ENCODE measurements at regions not wholly inside any gene's neighbourhood (a gene's known extent, or its start where the extent isn't known, plus 50 kb on each side); places are given as distances from the start of the nearest gene placed in this dataset.

DNA sequence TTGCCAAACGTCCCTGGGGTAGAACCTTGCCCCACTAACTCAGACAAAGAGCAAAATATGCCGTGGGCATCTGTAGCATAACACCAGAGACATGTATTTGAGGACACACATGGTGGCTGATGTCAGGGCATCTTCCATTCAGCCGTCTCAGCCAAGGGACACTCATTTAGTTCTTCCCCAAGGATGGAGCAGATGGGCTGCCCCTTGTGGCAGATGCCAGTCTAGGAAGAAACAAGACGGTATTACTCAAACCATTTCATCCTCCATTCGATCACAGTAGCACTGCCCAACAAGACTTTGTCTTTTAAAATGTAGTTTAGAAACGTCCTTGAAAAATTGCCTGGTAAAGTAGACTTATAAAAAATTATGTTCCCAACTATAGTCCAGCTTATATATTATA, 937.6 kb upstream of the EEF2KMT start:
- H3K4me1 ChIP-seq (ENCODE audit: control insufficient read depth in 1 of 2, insufficient read depth in 2 of 2, low read length in 2 of 2): no peaks in the 10 kb centered on the region
- intact Hi-C loops (cut with micrococcal nuclease): no loop called here
- no peak overlapping the region for H3K4me2 ChIP-seq (ENCODE audit: low read length)
- no peaks in the 10 kb centered on the region for H3K36me3 ChIP-seq (ENCODE audit: control insufficient read depth in 1 of 2, insufficient read depth in 2 of 2, low read length in 2 of 2)
- no peak overlapping the region for H3K4me3 ChIP-seq (replicated peaks in 1 of 2; ENCODE audit: low read depth in 1 of 2, low read length in 2 of 2)
- H4K20me1 ChIP-seq (ENCODE audit: insufficient read depth): no peaks in the 10 kb centered on the region
- DNase-seq (ENCODE audit: low read depth, low spot score) (no peak), ATAC-seq (no peak)
- no peak overlapping the region for H2AFZ ChIP-seq (ENCODE audit: low read depth, low read length, poor library complexity, severe bottlenecking)
- RAD21 ChIA-PET (ENCODE audit: low non-redundant PET in 1 of 2, low total read pairs in 2 of 2, uncharacterized antibody in 2 of 2, unreplicated experiment in 2 of 2): no interaction called here
- H3K79me2 ChIP-seq (ENCODE audit: insufficient read depth, low read length): no peaks in the 10 kb centered on the region
- H3K9ac ChIP-seq (ENCODE audit: low read length): no peak overlapping the region
- CTCF ChIA-PET: no interaction called here
- POLR2A ChIA-PET: no interaction called here
- TF ChIP-seq, protein P1, sequence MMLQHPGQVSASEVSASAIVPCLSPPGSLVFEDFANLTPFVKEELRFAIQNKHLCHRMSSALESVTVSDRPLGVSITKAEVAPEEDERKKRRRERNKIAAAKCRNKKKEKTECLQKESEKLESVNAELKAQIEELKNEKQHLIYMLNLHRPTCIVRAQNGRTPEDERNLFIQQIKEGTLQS (IDR thresholded peaks at IDR 0.05): no peak
- TF ChIP-seq YY1 (IDR thresholded peaks at IDR 0.05; ENCODE audit: extremely low read depth, insufficient replicate concordance, low read depth, low read length): no peak
- H3K27ac ChIP-seq (ENCODE audit: low read depth, low read length): no peak overlapping the region
- H3K27me3 ChIP-seq (ENCODE audit: insufficient read depth, low read length): no peaks in the 10 kb centered on the region
- no TSS peak for BruUV-seq (replicated peaks)
- H3K9me2 ChIP-seq (ENCODE audit: insufficient read depth): no peaks in the 10 kb centered on the region
- H3K9me3 ChIP-seq (ENCODE audit: control insufficient read depth in 1 of 2, insufficient read depth in 1 of 2, low read depth in 1 of 2, low read length in 2 of 2): peaks cover 4 to 11% of the 10 kb centered on the region in 2 experiments; a peak in 2 of 4 replicates

GRCh38 chr16:6034511-6034910, 936.9 kb upstream of the EEF2KMT start:
- Histone ChIP-seq H3K27me3 (ENCODE audit: insufficient read depth, low read length) (no peaks in the 10 kb centered on the region), H3K4me2 (ENCODE audit: low read length) (no peak overlapping the region), H3K4me1 (ENCODE audit: control insufficient read depth in 1 of 2, insufficient read depth in 2 of 2, low read length in 2 of 2) (no peaks in the 10 kb centered on the region), H3K36me3 (ENCODE audit: control insufficient read depth in 1 of 2, insufficient read depth in 2 of 2, low read length in 2 of 2) (no peaks in the 10 kb centered on the region), H3K9me3 (ENCODE audit: control insufficient read depth in 1 of 2, insufficient read depth in 1 of 2, low read depth in 1 of 2, low read length in 2 of 2) (peaks cover 4 to 8% of the 10 kb centered on the region in 2 experiments; a peak in 2 of 4 replicates), H3K9me2 (ENCODE audit: insufficient read depth) (no peaks in the 10 kb centered on the region), H3K79me2 (ENCODE audit: insufficient read depth, low read length) (no peaks in the 10 kb centered on the region), H3K4me3 (replicated peaks in 1 of 2; ENCODE audit: low read depth in 1 of 2, low read length in 2 of 2) (no peak overlapping the region), H3K9ac (ENCODE audit: low read length) (no peak overlapping the region), H2AFZ (ENCODE audit: low read depth, low read length, poor library complexity, severe bottlenecking) (no peak overlapping the region), H3K27ac (ENCODE audit: low read depth, low read length) (no peak overlapping the region), H4K20me1 (ENCODE audit: insufficient read depth) (no peaks in the 10 kb centered on the region)
- TF ChIP-seq FOSL1 (IDR thresholded peaks at IDR 0.05; ENCODE audit: low read depth) (no peak), ZNF274 (IDR thresholded peaks at IDR 0.05; ENCODE audit: low read depth, low read length) (no peak), CBX3 (IDR thresholded peaks at IDR 0.05; ENCODE audit: low read depth) (no peak), EZH2 (IDR thresholded peaks at IDR 0.05) (no peak), ZFX (IDR thresholded peaks at IDR 0.05) (no peak), CEBPB (IDR thresholded peaks at IDR 0.05; ENCODE audit: low read depth) (no peak), ELF1 (IDR thresholded peaks at IDR 0.05; ENCODE audit: borderline replicate concordance, low read depth) (no peak), TCF7L2 (IDR thresholded peaks at IDR 0.05; ENCODE audit: borderline replicate concordance, extremely low read depth, insufficient read depth, insufficient read length) (no peak), SRF (IDR thresholded peaks at IDR 0.05; ENCODE audit: low read depth) (no peak), EZH2phosphoT487 (IDR thresholded peaks at IDR 0.05; ENCODE audit: borderline replicate concordance) (no peak), REST (IDR thresholded peaks at IDR 0.05; ENCODE audit: low read depth) (no peak), POLR2A (IDR thresholded peaks at IDR 0.05; ENCODE audit: borderline replicate concordance, extremely low read depth, insufficient read depth, insufficient read length) (no peak), SIN3A (IDR thresholded peaks at IDR 0.05; ENCODE audit: low read depth) (no peak), YY1 (IDR thresholded peaks at IDR 0.05; ENCODE audit: extremely low read depth, insufficient replicate concordance, low read depth, low read length) (no peak)
- TF ChIP-seq, protein P2, sequence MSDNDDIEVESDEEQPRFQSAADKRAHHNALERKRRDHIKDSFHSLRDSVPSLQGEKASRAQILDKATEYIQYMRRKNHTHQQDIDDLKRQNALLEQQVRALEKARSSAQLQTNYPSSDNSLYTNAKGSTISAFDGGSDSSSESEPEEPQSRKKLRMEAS (IDR thresholded peaks at IDR 0.05): no peak
- intact Hi-C loops (cut with micrococcal nuclease): no loop called here
- DNase-seq (ENCODE audit: low read depth, low spot score) (no peak), ATAC-seq (no peak)
- POLR2A ChIA-PET: no interaction called here
- CTCF ChIA-PET: no interaction called here
- BruUV-seq (replicated peaks): no TSS peak
- RAD21 ChIA-PET (ENCODE audit: low non-redundant PET in 1 of 2, low total read pairs in 2 of 2, uncharacterized antibody in 2 of 2, unreplicated experiment in 2 of 2): no interaction called here
